ENCODE measurements at regions not wholly inside any gene's neighbourhood (a gene's known extent, or its start where the extent isn't known, plus 50 kb on each side); places are given as distances from the start of the nearest gene placed in this dataset.

DNA sequence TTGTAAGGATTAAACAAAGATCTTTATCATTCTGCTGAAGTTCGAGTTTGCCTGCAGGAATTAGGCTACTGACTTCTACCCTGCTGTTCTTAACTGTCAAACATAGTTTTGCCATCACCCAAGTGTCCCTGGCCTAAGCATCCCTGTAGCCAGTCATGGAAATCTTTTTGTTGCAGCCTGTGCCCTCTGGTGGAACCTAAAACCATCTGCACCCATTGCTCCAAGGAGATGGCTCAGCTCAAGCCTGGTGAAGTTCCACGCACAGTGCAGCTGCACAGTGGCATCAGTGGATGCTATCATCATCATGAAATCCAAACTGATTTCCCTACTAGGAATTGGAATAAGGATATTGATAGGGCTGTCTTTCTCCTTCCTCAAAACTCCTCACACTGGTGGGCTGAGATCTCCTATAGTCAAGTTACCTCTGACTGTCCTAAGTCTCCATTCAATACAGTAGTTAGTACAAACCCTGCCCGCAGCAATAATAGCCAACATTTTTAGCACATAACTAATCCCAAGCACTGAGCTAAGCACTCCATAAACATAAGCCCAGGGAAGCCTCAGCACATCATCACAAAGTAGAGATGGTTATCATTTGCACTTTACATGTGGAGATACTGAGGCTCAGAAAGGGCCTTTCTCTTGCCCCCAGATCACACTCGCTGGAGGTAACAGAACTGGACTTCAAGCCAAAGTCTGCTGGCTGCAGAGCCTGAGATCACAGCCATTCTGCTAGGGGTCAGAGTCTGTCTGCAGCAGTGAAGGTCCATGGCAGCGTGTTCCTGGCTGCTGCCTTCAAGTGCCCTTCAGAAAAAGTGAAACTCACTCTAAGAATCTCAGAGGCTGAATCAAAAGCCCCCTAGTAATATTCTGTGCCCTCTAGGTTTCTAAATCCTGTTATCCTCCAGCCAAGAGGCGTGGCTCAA lies 77.2 kb upstream of the MC3R start:
- TF ChIP-seq, protein P1, sequence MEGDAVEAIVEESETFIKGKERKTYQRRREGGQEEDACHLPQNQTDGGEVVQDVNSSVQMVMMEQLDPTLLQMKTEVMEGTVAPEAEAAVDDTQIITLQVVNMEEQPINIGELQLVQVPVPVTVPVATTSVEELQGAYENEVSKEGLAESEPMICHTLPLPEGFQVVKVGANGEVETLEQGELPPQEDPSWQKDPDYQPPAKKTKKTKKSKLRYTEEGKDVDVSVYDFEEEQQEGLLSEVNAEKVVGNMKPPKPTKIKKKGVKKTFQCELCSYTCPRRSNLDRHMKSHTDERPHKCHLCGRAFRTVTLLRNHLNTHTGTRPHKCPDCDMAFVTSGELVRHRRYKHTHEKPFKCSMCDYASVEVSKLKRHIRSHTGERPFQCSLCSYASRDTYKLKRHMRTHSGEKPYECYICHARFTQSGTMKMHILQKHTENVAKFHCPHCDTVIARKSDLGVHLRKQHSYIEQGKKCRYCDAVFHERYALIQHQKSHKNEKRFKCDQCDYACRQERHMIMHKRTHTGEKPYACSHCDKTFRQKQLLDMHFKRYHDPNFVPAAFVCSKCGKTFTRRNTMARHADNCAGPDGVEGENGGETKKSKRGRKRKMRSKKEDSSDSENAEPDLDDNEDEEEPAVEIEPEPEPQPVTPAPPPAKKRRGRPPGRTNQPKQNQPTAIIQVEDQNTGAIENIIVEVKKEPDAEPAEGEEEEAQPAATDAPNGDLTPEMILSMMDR (IDR thresholded peaks at IDR 0.05; ENCODE audit: poor library complexity): peak; percentile 39
- TF ChIP-seq EZH2 (IDR thresholded peaks at IDR 0.05; ENCODE audit: borderline replicate concordance): no peak

Data from hepatocyte (in vitro differentiated cells).